ACC112 (cell line): ENCODE measurements at regions not wholly inside any gene's neighbourhood (a gene's known extent, or its start where the extent isn't known, plus 50 kb on each side); places are given as distances from the start of the nearest gene placed in this dataset.

Source experiments
- H2AFZ ChIP-seq: fragments of 200-600 bp; sonication (generic); one replicate; pipeline ENCODE4 v1.6.0; 2017; ENCODE audit warnings: antibody characterized with exemption, low read length; ENCODE audit not compliant: unreplicated experiment
- H3K27ac ChIP-seq: fragments of 200-600 bp; sonication (generic); 2 replicates; pipeline ENCODE4 v1.5.1; 2014; ENCODE audit warnings: low read depth, mild to moderate bottlenecking, antibody characterized with exemption, low read length, moderate library complexity
- H3K27me3 ChIP-seq: fragments of 200-600 bp; sonication (generic); 2 replicates; pipeline ENCODE4 v1.6.1; 2014; ENCODE audit warnings: mild to moderate bottlenecking, antibody characterized with exemption, low read length, moderate library complexity, mixed read lengths; ENCODE audit not compliant: insufficient read depth
- H3K36me3 ChIP-seq: fragments of 200-600 bp; sonication (generic); 2 replicates; pipeline ENCODE4 v1.6.1; 2016; ENCODE audit warnings: mild to moderate bottlenecking, antibody characterized with exemption, low read length, moderate library complexity, mixed read lengths; ENCODE audit not compliant: insufficient read depth
- H3K4me1 ChIP-seq: fragments of 200-600 bp; sonication (generic); one replicate; pipeline ENCODE4 v1.6.1; 2016; ENCODE audit warnings: low read length, mixed read lengths; ENCODE audit not compliant: insufficient read depth, unreplicated experiment, control insufficient read depth
- H3K4me3 ChIP-seq: fragments of 200-600 bp; sonication (generic); 2 replicates; pipeline ENCODE4 v1.5.1; 2014; ENCODE audit warnings: mild to moderate bottlenecking, low read depth, low read length
- H3K79me2 ChIP-seq: fragments of 200-600 bp; sonication (generic); one replicate; pipeline ENCODE4 v1.6.0; 2016; ENCODE audit warnings: low read length; ENCODE audit not compliant: control insufficient read depth, unreplicated experiment, insufficient read depth

DNA sequence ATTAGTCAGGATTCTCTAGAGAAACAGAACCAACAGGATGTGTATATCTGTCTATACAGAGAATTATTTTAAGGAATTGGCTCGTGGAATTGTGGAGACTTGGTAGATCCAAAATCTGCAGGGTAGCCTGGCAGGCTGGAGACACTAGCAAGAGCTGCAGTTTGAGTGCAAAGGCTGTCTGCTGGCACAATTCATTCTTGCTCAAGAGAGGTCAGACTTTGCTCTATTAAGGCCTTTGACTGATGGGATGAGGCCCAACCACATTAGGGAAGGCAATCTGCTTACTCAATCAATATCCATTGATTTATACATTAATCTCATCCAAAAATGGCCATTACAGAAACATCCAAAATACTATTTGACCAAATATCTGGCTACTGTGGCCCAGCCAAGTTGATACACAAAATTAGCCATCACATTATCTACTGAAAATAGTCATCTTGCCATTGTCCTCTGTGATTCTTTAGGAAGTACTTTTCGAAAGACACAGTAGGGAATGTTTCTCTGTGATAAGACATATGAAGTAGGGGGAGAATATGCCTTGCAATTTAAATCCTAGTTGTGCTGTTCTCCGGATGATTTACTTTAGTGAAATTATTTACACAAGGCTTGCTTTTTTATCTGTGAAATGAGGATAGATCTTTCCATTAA is 873.8 kb downstream of the ROBO2 start:
- no peaks in the 10 kb centered on the region for H3K79me2 ChIP-seq
- no peak overlapping the region for H2AFZ ChIP-seq
- H3K4me3 ChIP-seq: no peak overlapping the region
- no peaks in the 10 kb centered on the region for H3K36me3 ChIP-seq
- no peaks in the 10 kb centered on the region for H3K27me3 ChIP-seq
- H3K27ac ChIP-seq: no peak overlapping the region
- no peaks in the 10 kb centered on the region for H3K4me1 ChIP-seq

DNA sequence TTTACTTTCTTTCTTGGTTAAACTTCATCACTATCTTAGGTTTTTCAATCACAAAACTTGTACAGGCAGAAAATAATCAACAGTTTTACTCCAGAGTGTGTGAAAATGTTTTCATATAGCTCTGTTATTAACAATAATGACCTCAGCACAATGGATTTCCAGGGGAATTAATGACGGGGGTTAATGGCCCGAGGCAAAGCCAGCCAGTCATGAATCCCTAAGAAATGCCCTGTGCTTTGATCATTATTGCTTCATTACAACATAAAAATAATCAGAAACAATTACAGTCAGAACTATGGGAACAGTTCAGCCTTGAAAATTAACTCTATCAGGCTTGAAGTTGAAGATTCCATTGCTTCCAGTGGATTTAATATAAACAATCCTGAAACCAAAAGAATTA is 875.4 kb downstream of the ROBO2 start:
- Histone ChIP-seq H3K27me3 (no peaks in the 10 kb centered on the region), H2AFZ (no peak overlapping the region)

GRCh38 chr3:77917225-77917624 is 877.3 kb downstream of the ROBO2 start:
- Histone ChIP-seq H3K79me2 (no peaks in the 10 kb centered on the region), H3K4me1 (no peaks in the 10 kb centered on the region), H3K4me3 (no peak overlapping the region), H3K27ac (no peak overlapping the region), H3K27me3 (no peaks in the 10 kb centered on the region), H2AFZ (no peak overlapping the region), H3K36me3 (no peaks in the 10 kb centered on the region)

More for the DNA sequence above, 875.4 kb downstream of the ROBO2 start:
- no peaks in the 10 kb centered on the region for H3K4me1 ChIP-seq
- no peak overlapping the region for H3K4me3 ChIP-seq
- no peaks in the 10 kb centered on the region for H3K79me2 ChIP-seq
- H3K36me3 ChIP-seq: no peaks in the 10 kb centered on the region
- no peak overlapping the region for H3K27ac ChIP-seq

DNA sequence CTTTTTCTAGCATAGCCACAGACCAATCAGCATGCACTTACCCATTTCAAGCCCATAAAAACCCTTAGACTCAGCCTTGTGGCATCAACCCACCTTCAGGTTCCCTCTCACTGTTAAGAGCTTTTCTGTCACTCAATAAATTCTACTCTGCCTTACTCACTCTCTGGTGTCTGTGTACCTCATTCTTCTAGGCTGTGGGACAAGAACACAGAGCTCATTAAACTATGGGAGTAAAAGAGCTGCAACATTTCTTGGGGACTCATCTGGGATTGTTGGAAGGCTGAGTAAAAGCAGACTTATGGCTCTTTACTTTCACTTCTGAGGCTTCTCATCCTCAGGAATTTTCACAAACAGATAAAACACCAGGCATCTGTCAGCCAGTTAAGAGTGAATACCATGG is 879.3 kb downstream of the ROBO2 start:
- H2AFZ ChIP-seq: no peak overlapping the region
- no peaks in the 10 kb centered on the region for H3K4me1 ChIP-seq
- H3K27me3 ChIP-seq: no peaks in the 10 kb centered on the region
- no peaks in the 10 kb centered on the region for H3K36me3 ChIP-seq
- no peak overlapping the region for H3K27ac ChIP-seq
- no peak overlapping the region for H3K4me3 ChIP-seq
- no peaks in the 10 kb centered on the region for H3K79me2 ChIP-seq

DNA sequence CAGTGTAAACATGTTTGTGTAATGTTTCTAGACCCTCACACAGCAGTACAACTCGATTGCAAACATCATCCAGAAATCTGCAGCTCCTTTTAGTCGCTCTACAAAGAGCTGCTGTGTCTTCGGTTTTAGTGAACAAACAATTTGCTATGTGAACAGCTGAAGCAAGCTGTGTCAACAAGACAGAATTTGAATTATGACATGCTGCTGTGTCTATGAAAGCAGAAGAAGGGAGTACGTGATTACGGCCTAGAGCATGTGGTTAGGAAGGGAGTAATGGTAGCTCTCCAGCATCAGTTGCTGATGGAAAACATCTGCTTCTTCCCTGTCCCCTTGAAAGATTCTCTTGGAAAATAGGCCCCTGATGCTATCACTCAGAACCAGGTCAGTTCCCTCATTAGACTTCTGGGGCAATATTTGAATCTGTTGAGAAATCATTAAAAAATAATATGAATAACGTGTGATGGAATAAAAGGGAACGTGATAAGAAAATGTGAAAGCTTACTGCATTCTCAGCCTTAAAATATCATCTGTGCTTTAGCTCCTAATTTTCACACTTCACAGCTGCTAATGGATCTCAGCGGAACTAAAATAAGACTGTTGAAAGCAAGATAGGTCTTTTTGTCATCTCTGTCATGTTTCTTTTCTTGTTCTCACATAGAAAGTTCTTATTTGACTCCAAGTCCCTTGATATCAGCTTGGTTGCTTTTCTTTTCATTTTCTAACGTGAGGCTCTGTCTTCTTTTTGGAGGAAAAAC is 891.5 kb downstream of the ROBO2 start:
- Histone ChIP-seq H3K36me3 (no peaks in the 10 kb centered on the region), H2AFZ (no peak overlapping the region), H3K79me2 (no peaks in the 10 kb centered on the region), H3K4me1 (no peaks in the 10 kb centered on the region), H3K27me3 (no peaks in the 10 kb centered on the region), H3K4me3 (no peak overlapping the region), H3K27ac (no peak overlapping the region)

- no peaks in the 10 kb centered on the region for H3K4me1 ChIP-seq
- no peak overlapping the region for H2AFZ ChIP-seq
- no peaks in the 10 kb centered on the region for H3K36me3 ChIP-seq
- no peaks in the 10 kb centered on the region for H3K27me3 ChIP-seq
- H3K79me2 ChIP-seq: no peaks in the 10 kb centered on the region
- H3K4me3 ChIP-seq: no peak overlapping the region
- H3K27ac ChIP-seq: no peak overlapping the region
Observed at GRCh38 chr3:77932926-77933325, 893.0 kb downstream of the ROBO2 start.

DNA sequence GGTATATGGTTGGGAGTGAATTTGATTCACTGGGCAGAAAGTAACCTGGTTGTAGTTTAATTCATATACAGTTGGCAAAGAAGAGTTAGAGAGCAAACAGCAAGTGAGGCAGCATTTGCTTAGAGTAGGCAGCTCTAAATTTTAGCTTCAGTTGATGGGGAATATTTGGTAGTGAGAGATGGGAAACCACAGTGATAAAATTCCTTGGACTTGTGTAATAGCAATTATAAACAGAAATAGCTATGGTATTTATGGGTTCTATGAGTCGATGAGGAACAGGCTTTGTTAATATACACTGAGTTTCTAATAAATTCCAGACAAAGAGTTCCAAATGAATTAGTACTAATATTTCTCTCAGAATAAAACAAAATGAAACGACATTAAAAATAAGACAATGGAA is 894.0 kb downstream of the ROBO2 start:
- Histone ChIP-seq H3K36me3 (no peaks in the 10 kb centered on the region), H3K4me3 (no peak overlapping the region), H3K27ac (no peak overlapping the region), H3K4me1 (no peaks in the 10 kb centered on the region), H3K27me3 (no peaks in the 10 kb centered on the region), H3K79me2 (no peaks in the 10 kb centered on the region), H2AFZ (no peak overlapping the region)

DNA sequence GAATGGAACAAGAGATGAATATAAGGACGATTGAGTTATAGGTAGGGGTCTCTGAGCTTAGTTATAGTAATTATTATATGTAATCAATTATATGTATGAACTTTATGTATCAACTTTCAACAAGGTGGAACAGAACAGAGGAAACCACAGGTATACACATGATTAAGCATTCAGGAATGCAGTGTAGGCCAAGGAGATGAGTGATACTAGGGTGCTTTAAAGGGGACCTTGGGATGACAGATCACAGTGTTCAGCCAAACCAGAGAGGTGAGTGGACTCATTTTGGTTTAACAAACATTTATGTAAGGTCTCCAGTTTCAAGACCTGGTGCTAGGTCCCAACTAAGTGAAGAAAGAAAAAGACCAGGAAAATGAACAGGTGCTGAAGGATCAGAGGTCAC is 895.5 kb downstream of the ROBO2 start:
- Histone ChIP-seq H3K27me3 (no peaks in the 10 kb centered on the region), H3K27ac (no peak overlapping the region), H3K4me3 (no peak overlapping the region), H3K4me1 (no peaks in the 10 kb centered on the region), H2AFZ (peak overlapping the region; percentile 3), H3K36me3 (no peaks in the 10 kb centered on the region), H3K79me2 (no peaks in the 10 kb centered on the region)

DNA sequence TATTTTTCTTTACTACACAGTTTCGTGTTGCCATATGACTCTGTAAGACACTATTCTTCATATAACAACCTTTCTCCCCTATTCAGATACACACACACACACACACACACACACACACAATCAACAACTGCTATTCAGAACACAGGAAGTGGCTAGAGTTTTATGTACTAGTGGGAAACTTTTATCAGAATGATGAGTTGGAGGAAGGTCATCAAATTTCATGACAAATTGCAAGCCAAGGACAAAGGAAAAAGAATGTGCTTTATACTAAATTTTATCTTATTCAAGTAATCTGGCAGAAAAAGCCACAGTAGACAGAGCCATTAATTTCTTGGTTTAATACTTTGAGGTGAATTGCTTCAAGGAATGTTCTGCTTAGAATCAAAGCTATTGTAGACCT is 899.8 kb downstream of the ROBO2 start:
- no peak overlapping the region for H3K27ac ChIP-seq
- H3K4me1 ChIP-seq: no peaks in the 10 kb centered on the region
- no peak overlapping the region for H2AFZ ChIP-seq

GRCh38 chr3:77943598-77943997 is 903.7 kb downstream of the ROBO2 start:
- Histone ChIP-seq H3K4me1 (no peaks in the 10 kb centered on the region), H2AFZ (no peak overlapping the region), H3K36me3 (no peaks in the 10 kb centered on the region), H3K27me3 (no peaks in the 10 kb centered on the region), H3K4me3 (no peak overlapping the region), H3K79me2 (no peaks in the 10 kb centered on the region), H3K27ac (no peak overlapping the region)

More for the DNA sequence above, 899.8 kb downstream of the ROBO2 start:
- Histone ChIP-seq H3K79me2 (no peaks in the 10 kb centered on the region), H3K4me3 (no peak overlapping the region), H3K36me3 (no peaks in the 10 kb centered on the region), H3K27me3 (no peaks in the 10 kb centered on the region)

DNA sequence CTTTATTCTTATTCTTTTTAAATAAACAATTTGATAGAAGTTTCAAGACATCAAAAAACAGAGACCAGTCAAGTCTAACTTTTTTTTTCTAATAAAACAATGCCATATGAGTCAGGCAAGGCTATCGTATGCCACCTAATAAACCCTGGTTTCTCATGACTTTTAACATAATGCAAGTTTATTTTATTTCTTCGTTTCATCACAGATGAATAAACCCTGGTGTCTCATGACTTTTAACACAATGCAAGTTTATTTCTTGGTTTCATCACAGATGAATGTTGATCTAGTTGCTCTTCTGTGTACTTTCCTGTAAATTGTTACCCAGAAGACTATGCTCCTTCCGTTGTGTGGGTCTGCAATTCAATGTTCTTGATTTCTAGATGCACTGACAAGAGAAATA is 905.4 kb downstream of the ROBO2 start:
- no peaks in the 10 kb centered on the region for H3K36me3 ChIP-seq

More for the DNA sequence above, 905.4 kb downstream of the ROBO2 start:
- Histone ChIP-seq H3K79me2 (no peaks in the 10 kb centered on the region), H3K4me1 (no peaks in the 10 kb centered on the region), H3K4me3 (no peak overlapping the region), H2AFZ (no peak overlapping the region), H3K27ac (no peak overlapping the region), H3K27me3 (no peaks in the 10 kb centered on the region)
